ENCODE measurements at regions not wholly inside any gene's neighbourhood (a gene's known extent, or its start where the extent isn't known, plus 50 kb on each side); places are given as distances from the start of the nearest gene placed in this dataset.

DNA sequence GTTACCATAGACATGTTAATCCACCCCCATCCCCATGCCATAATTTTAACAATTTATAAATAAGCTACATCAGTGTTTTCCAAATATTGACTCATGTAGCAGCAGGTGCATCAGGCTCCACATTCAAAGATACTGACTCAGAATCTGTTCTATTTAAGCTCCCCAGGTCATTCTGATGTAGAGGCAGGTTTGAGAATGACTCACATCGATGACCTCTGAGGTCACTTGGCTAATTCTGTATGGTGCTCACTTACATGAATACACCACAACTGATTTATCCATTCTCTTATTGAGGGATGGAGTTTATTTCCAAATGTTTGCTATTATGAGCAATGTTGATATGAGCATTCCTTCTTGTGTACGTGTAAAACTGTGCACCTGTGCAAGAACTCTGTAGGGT, 1159.0 kb downstream of the TYW1 start:
- Histone ChIP-seq H3K36me3 (replicated peaks) (no peaks in the 10 kb centered on the region), H3K27me3 (replicated peaks) (no peaks in the 10 kb centered on the region), H3K4me3 (ENCODE audit: low read depth, low read length) (no peak overlapping the region), H3K27ac (no peak overlapping the region)
- no peak for DNase-seq
- TF ChIP-seq, protein P1, sequence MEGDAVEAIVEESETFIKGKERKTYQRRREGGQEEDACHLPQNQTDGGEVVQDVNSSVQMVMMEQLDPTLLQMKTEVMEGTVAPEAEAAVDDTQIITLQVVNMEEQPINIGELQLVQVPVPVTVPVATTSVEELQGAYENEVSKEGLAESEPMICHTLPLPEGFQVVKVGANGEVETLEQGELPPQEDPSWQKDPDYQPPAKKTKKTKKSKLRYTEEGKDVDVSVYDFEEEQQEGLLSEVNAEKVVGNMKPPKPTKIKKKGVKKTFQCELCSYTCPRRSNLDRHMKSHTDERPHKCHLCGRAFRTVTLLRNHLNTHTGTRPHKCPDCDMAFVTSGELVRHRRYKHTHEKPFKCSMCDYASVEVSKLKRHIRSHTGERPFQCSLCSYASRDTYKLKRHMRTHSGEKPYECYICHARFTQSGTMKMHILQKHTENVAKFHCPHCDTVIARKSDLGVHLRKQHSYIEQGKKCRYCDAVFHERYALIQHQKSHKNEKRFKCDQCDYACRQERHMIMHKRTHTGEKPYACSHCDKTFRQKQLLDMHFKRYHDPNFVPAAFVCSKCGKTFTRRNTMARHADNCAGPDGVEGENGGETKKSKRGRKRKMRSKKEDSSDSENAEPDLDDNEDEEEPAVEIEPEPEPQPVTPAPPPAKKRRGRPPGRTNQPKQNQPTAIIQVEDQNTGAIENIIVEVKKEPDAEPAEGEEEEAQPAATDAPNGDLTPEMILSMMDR (IDR thresholded peaks at IDR 0.05; ENCODE audit: low read depth, low read length, missing control alignments), result no peak
- in situ Hi-C loops (cut with HindIII; ENCODE audit: low pct_ligation_motif_present, low sequenced_read_pairs), result no loop called here

DNA sequence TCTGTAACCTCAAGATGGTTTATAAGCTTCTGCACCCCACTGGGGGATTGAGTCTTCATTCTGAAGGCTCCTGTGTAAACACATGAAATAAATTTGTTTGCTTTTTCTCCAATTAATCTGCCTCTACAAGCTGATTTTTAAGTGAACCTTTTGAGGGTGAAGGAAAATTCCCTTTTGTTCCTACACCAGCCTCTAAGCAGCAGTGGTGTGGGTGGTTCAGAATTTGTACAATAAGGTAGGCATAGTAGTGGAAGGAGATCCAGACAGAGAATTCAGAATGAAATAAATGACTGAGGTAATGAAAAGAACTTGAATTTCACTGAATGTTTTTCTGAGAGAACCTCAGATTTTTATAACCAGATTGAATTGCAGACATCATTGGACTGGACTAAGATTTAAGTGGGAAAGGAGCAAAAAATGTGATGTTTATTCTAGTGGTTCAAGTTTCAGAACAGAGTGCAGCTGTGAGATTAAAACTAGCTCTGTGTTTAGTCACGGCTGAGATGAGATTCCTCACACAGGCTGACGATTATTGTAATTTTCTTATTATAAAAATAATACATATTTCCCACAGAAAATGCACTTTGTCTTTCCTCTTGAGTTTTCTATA, 1162.2 kb downstream of the TYW1 start:
- no peak for DNase-seq
- TF ChIP-seq, protein P1 (IDR thresholded peaks at IDR 0.05; ENCODE audit: low read depth, low read length, missing control alignments), result no peak
- in situ Hi-C loops (cut with HindIII; ENCODE audit: low pct_ligation_motif_present, low sequenced_read_pairs), result no loop called here
- no peaks in the 10 kb centered on the region for H3K36me3 ChIP-seq (replicated peaks)
- H3K27ac ChIP-seq, result no peak overlapping the region
- H3K4me3 ChIP-seq (ENCODE audit: low read depth, low read length), result no peak overlapping the region
- H3K27me3 ChIP-seq (replicated peaks), result no peaks in the 10 kb centered on the region

- Histone ChIP-seq H3K36me3 (replicated peaks) (no peaks in the 10 kb centered on the region), H3K27ac (no peak overlapping the region), H3K4me3 (ENCODE audit: low read depth, low read length) (no peak overlapping the region), H3K27me3 (replicated peaks) (no peaks in the 10 kb centered on the region)
- TF ChIP-seq, protein P1 (IDR thresholded peaks at IDR 0.05; ENCODE audit: low read depth, low read length, missing control alignments), result no peak
- DNase-seq, result no peak
- in situ Hi-C loops (cut with HindIII; ENCODE audit: low pct_ligation_motif_present, low sequenced_read_pairs), result no loop called here
Observed at GRCh38 chr7:68162712-68163111, 1166.1 kb downstream of the TYW1 start.

DNA sequence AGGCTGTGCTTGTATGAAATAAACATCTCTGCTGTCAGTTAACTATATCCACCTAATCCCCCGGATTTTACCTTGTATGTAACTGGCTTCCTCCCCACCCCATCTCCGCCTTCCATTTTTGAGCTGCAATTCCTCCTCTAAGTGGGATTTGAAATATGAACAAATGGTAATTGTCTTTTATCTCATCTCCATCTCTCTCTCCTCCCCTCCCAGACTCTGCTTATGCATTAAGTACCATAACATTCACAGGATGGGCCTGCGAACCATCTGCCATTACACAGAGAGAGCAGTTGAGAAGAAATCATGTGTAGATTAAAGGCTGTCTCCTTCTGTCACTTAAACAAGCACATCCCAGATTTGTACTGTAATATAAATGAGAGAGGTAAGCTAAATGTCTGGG, 1169.9 kb downstream of the TYW1 start:
- TF ChIP-seq, protein P1 (IDR thresholded peaks at IDR 0.05; ENCODE audit: low read depth, low read length, missing control alignments), result no peak
- H3K27me3 ChIP-seq (replicated peaks), result no peaks in the 10 kb centered on the region
- DNase-seq, result no peak
- no peak overlapping the region for H3K4me3 ChIP-seq (ENCODE audit: low read depth, low read length)
- H3K27ac ChIP-seq, result no peak overlapping the region
- in situ Hi-C loops (cut with HindIII; ENCODE audit: low pct_ligation_motif_present, low sequenced_read_pairs), result no loop called here
- H3K36me3 ChIP-seq (replicated peaks), result no peaks in the 10 kb centered on the region

DNA sequence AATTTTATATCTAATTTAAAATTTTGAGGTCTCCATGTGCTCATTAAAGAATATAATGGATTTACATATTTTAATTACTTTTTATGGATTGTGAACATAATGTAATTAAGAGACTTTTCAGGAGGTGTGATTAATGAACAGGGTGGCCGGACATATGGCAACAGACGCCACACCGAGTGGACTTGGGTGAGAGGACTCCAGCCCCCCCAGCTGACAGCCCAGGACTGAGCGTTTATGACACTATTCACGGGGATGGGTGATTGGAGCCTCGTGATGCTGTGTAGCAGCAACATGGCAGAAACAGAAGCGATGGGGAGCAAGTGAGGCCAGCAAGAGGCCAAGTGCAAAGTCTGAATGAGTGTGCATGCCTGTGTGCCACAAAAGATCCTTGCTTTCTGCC, 1176.9 kb downstream of the TYW1 start:
- Histone ChIP-seq H3K27ac (no peak overlapping the region), H3K36me3 (replicated peaks) (no peaks in the 10 kb centered on the region), H3K4me3 (ENCODE audit: low read depth, low read length) (no peak overlapping the region), H3K27me3 (replicated peaks) (no peaks in the 10 kb centered on the region)
- TF ChIP-seq, protein P1 (IDR thresholded peaks at IDR 0.05; ENCODE audit: low read depth, low read length, missing control alignments), result no peak
- DNase-seq, result no peak
- in situ Hi-C loops (cut with HindIII; ENCODE audit: low pct_ligation_motif_present, low sequenced_read_pairs), result no loop called here

DNA sequence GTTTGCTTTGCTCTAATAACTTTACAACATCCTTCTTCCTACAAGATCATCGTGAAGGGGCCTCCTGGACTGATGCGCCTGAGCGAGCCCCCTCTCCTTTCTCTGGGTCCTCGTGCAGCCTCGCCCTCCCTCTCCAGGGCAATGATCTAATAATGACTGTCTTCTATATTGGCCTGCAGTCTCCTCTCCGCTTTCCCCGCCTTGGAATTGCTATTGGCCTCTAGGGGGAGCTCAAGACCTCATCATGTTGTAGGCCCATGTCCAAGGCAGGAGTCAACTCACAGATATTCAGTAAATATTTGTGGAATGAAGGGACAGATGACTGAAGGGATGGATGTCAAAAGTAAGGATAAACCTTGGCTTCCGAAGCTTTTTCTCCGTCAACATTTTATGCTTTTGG, 1180.3 kb downstream of the TYW1 start:
- Histone ChIP-seq H3K27me3 (replicated peaks) (no peaks in the 10 kb centered on the region), H3K36me3 (replicated peaks) (no peaks in the 10 kb centered on the region), H3K27ac (no peak overlapping the region), H3K4me3 (ENCODE audit: low read depth, low read length) (no peak overlapping the region)
- in situ Hi-C loops (cut with HindIII; ENCODE audit: low pct_ligation_motif_present, low sequenced_read_pairs), result no loop called here
- TF ChIP-seq, protein P1 (IDR thresholded peaks at IDR 0.05; ENCODE audit: low read depth, low read length, missing control alignments), result peak; percentile 53
- DNase-seq, result peak; percentile 32
